Fibroblast of the aortic adventitia (primary cell): ENCODE measurements at regions not wholly inside any gene's neighbourhood (a gene's known extent, or its start where the extent isn't known, plus 50 kb on each side); places are given as distances from the start of the nearest gene placed in this dataset.
A peak's percentile ranks its signal among the peaks of the same experiment; 100 is the strongest.

ENCODE experiments used
- DNase-seq: peaks from one replicate; pipeline ENCODE4 v3.0.0-alpha.2; 2010; ENCODE audit warnings: low read depth
- H3K4me3 ChIP-seq: 2 replicates; pipeline ENCODE4 v1.5.1; 2011; ENCODE audit warnings: low read depth, mild to moderate bottlenecking, control low read depth, low read length, moderate library complexity
- TF ChIP-seq, protein P1 (sequence below): IDR thresholded peaks from 2 replicates; pipeline ENCODE4 v1.5.1; 2011; ENCODE audit warnings: mild to moderate bottlenecking, low read length, control low read depth, inconsistent platforms; ENCODE audit not compliant: insufficient read depth

DNA sequence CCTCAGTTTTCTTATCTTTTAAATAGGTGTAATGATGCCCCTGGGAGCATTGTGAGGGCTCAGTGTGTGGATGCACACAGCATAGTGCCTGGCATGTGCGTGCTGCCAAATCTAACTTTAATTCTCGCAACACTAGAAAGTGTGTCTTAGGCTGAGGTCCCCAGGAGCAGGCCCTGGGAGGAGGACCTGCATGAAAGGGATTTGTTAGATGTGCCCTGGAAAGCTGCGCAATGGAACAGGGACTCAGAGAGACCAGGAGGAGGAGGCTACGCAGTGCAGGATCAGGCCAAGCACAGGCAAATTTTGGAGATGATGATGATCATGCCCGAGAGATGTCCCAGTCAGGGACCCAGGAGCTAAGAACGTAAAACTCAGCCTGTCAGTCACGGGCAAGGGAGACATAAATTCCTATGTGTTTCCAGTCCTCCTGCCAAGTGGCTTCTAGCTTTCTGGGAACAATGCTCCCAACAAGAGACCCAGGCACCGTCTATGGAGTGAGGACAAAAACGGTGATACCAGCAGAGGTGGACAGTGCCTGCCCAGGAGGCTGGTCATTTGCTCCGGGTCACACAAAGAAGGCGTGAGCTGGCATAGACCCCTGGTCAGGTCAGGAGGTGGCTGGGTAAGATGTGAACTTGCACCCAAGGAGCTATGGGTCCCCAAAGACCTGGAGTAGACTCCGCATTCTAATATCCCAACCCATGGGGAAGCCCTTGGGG lies 352.2 kb upstream of the TNRC6C start:
- TF ChIP-seq, protein P1, sequence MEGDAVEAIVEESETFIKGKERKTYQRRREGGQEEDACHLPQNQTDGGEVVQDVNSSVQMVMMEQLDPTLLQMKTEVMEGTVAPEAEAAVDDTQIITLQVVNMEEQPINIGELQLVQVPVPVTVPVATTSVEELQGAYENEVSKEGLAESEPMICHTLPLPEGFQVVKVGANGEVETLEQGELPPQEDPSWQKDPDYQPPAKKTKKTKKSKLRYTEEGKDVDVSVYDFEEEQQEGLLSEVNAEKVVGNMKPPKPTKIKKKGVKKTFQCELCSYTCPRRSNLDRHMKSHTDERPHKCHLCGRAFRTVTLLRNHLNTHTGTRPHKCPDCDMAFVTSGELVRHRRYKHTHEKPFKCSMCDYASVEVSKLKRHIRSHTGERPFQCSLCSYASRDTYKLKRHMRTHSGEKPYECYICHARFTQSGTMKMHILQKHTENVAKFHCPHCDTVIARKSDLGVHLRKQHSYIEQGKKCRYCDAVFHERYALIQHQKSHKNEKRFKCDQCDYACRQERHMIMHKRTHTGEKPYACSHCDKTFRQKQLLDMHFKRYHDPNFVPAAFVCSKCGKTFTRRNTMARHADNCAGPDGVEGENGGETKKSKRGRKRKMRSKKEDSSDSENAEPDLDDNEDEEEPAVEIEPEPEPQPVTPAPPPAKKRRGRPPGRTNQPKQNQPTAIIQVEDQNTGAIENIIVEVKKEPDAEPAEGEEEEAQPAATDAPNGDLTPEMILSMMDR: no peak
- H3K4me3 ChIP-seq: no peak overlapping the region
- no peak for DNase-seq

DNA sequence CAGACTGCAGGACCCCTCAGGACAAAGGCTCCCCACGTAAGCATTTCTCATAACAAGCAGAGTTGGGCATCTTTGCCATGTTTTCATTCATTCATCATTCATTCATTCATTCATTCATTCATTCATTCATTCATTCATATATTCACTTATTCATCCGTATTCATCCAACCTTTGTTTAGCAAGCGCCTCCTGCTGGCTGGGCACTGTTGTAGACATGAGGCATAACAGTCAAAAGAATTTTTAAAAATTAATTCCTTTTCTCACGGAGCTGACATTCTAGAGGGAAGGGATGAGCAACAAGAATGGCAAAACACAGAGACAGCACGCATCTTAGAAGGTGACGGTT lies 351.7 kb upstream of the TNRC6C start:
- no peak for DNase-seq
- no peak overlapping the region for H3K4me3 ChIP-seq
- TF ChIP-seq, protein P1: no peak

DNA sequence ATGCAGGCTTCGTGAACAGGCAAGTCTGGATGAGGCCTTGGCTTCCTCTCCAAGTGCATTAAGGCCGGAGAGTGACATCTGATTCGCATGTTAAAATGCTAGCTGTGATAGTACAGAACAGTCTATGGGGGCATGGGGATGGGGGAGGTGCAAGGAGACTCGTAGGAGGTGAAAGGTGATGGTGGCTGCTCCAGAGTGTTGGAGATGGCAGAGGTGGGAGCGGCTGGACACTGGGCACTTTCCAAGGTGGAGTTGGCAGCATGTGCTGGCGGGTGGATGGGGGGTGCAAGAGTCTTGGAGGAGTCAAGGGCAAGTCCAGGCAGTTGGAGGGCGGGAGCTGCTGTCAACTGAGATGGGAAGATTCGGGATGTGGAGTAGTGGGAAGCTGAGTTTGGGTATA lies 350.9 kb upstream of the TNRC6C start:
- H3K4me3 ChIP-seq: no peak overlapping the region
- TF ChIP-seq, protein P1: no peak
- DNase-seq: no peak

DNA sequence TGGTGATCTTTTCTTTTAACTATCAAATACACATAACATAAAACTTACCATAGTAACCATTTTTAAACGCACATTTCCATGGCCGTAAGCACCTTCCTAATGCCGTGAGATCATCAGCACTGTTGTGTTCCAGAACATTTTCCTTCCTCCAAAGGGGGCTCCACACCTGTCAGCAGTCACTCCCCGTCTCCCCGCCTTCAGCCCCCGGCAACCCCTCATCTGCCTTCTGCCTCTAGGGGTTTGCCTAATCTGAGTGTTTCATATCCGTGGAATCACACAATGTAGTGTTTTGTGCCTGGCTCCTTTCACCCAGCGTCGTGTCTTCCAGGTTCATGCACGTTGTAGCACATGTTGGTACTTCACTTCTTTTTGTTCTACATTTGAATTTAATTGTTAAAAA lies 350.1 kb upstream of the TNRC6C start:
- TF ChIP-seq, protein P1: no peak
- no peak for DNase-seq
- H3K4me3 ChIP-seq: no peak overlapping the region

DNA sequence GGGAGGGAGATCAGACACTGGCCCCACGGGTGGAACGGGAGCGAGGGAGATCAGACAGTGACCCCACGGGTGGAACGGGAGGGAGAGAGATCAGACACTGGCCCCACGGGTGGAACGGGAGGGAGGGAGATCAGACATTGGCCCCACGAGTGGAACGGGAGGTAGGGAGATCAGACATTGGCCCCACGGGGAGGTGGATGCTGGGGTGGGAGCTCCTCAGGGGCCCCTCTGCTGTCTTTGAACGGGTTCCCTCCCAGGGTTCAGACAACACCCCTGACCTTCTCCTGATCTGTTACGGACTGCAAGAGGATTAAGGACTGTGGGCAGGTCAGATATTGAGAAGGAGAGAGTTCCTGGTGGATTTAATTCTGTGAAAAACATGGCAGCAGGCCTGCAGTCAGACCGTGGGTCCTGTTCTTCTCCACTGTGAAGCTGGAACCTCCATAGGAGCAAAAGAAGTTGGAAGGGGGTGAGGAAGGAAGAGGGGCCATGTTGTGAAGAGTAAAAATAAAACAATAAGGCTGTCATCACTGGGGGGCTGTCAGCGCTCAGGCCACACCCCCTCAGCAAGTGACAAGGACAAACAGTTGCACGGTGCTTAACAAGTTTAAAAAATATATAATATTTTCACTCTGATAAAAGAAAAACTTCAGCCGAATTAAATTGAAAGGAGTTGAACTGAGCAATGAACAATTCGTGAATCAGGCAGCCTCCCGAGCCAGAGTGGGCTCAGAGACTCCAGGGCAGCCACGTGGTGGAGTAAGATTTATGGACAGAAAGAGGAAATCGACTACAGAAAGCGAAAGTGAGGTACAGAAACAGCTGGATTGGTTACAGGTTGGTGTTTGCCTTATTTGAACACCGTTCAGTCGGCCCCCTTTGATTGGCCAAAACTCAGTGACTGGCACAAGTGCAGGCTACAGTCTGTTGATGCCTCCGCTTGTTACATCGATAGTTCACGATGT lies 348.7 kb upstream of the TNRC6C start:
- peak; percentile 28 for DNase-seq
- H3K4me3 ChIP-seq: no peak overlapping the region

DNA sequence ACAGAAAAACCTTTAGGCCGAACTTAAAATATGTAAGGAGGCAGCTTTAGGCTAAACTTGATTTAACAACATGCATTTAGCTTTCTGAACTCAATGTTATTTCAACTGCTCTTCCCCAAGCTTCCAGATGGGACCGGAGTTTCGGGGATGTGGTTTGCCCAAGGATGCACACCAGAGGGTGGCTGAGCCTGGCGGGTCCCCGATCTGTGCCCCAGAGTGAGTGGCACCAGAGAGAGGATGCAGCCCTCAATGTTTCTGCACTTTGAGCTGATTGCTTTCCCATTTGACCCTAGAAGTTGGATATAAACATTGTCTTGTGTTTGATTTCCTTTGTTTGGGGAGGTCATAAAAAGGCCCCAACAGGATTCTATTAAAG lies 348.0 kb upstream of the TNRC6C start:
- H3K4me3 ChIP-seq: no peak overlapping the region
- no peak for DNase-seq
- TF ChIP-seq, protein P1: no peak

More for the DNA sequence above, 348.7 kb upstream of the TNRC6C start:
- TF ChIP-seq, protein P1: no peak
